ENCODE measurements at regions not wholly inside any gene's neighbourhood (a gene's known extent, or its start where the extent isn't known, plus 50 kb on each side); places are given as distances from the start of the nearest gene placed in this dataset.

DNA sequence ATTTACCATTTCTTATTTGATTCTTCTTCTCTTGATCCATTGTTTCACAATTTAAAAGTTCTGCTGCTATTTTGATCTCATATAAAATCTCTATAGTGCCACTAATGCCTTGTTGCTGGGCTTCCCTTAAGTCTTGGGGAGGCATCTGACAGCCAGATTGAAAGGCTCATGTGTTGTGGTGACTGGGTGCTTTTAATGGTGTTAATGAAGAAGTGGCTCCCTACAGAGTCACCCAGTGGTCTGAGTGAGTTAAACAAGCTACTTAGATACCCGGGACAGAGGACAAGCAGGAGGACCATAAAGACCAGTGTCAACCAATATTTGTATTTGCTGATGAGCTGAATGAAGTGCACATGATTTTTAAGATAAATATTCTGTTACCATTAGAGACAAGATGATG is 176.4 kb upstream of the HABP2 start:
- no peak for DNase-seq

DNA sequence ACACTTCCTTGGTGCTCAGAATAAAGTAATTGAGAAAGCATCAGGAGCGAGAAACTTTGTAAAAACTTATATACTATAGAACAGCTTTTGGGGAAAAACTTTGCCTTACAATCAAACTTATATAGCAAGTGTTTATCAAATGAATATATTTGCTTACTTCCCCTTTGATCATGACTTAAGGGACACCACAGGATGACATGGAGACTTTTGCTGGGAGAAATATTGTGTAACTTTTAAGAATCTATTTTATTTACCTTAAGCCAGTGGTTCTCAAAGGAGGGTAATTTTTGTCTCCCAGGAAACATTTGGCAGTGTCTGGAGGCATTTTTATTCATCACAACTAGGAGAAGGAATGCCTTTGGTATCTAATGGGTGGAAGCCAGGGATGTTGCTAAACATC is 173.8 kb upstream of the HABP2 start:
- no peak for DNase-seq

DNA sequence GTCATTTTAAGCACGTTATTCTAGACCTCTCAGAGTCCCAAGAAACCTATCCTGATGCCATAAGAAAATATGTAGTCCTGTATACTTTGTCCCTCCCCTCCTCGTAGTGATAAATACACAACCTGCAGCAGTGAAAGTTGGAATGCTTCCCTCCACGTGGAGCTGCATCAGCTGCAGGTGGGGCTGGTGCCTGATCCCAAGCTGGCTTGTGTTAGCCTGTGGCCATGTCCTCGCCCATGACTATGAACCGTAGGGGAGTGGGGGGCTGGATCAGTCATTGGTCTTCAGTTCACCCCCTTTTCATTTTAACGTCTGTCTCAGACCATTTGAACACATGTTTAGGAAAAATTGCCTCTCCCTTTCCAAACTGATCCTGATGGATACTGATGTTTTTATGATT is 171.4 kb upstream of the HABP2 start:
- DNase-seq, result no peak

DNA sequence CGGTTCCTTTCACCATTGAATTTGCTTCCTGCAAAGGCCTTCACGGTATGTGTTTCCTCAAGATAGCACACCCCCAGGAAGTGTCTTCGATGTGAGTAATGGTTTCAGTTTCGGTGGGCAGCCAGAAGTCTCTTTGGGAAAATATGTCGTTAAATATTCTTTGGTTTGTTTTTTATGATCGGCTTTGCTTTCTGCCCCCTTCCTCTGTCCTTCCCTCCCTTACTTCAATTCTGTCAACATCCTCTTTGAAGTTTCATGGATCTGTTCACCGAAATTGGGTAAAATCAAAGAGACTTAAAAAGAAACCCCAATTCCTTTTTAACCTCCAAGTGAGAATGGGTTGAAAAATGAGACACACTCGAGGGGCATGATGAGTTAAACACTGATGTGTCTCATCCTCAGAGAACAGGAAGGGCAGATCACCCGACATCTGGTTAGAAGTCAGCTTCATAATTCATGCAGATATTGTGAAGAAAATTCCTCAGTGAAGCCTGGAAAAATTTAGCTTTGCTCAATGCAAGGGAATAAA is 170.8 kb upstream of the HABP2 start:
- DNase-seq, result peak; percentile 31

DNA sequence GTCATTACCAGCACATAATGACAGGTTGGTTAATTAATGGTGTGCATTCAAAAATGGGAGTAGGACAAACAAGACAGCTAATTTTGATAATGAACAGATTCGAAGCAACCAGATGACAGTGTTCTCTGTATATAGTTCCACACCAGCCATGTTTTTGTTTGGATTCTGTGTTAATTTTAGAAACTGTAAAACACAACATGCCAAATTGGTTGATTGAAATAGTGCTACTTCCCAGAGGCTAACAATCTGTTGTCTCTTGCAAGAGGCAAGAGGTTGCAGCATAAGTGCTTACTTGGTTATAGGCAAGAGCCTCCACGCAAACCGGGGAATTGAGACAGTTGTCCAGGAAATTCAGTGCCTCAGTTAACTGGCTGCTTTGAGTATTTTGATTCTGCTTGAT is 170.2 kb upstream of the HABP2 start:
- no peak for DNase-seq

DNA sequence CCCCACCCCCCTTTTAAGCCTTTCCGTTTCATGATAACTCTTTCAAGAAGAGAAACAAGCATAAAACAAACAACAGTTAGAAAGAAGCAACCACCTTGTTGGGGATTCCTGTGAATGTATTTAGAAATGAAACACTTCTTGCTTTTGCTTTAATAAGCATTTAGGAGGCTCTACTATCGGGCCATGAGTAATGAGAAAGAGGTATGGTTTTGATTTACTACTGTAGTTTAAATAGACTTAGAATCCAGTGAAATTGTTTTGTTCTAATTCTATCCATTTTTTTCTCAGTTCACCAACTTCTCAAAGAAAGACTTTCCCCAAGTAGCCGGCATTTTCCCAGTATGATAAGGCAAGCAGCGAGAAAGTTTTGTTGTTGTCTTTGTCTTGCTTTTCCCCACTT is 168.7 kb upstream of the HABP2 start:
- DNase-seq, result peak; percentile 21

DNA sequence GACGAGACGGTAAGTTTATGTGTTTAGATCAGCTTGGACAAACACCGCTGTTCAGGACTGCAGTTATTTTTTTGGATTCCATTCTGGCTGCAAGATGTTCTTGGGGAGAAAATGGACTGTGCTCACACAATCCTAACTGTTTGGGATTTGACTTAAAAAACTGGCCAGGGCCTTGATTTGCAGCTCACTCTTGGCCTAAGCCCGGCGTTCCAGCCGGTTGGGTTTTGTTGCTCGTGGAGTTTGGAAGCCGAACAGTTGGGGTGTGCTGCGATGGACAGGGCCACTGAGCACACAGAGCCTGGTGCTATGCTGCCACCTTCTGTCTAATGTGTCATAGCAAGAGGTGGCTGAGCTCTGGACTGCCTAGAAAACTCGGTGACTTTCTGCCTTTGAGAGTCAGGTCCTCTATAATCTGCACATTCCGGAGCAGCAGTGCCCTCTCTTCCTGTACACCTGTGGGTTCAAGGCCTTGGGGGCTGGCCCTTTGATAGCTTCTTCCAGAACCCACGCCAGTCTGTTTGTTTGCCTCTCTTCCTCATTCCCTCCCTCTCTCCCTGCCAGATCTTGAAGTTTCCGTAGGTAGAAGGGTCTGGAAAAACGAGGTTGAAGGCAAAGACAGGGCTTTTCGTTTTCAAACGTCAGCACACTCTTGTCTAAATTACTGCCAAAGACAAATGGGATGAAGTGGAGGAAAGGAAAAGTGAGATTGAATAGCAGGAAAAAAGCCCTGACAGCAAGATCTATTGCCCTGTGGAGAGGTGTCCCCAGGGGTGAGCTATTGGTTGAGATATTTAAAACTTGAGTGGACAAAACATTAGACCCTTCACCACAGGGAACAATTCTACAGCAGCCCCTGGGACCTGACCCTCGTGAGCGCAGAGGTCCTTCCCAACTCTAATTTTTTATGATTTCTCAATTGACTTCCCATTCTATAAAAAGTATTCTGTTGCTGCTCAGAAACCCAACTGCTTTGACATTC is 167.5 kb upstream of the HABP2 start:
- peak; percentile 95 for DNase-seq

DNA sequence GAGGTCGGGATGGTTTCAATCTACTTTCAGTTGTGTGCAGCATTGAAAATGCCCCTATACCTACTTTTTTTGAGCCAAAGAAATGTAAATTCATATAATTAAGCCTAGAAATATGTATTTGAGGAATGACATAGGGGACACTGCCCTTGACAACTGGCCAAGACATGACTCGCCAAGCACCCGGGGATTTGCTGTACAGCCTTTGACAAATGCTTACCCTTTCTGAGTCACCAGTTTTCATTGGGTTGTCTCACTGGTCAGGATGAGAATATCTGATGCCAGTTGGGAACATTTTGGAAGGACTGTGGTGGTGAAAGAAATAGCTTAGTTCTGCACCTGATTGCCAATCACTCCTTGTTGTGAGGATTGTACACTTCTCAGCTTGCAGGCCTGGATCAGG is 166.8 kb upstream of the HABP2 start:
- no peak for DNase-seq

DNA sequence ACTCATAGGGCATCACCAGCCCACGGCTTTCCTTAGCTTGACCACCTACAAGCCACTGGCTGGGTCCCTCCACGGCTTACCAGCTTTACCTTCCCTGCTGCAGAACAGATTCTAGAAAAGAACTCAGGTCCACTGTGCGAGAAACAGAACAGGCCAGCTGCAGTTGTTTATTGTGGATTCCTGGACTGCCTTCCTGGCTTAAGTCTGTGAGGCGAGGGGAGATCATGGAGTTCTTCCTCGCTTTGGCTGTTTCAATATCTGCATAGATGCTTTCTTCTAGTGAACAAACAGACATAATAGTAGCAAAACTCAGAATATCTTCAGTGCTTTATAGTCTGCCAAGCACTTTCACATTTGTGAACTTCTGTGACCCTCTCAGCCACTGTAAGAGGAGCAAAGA is 162.9 kb upstream of the HABP2 start:
- no peak for DNase-seq

DNA sequence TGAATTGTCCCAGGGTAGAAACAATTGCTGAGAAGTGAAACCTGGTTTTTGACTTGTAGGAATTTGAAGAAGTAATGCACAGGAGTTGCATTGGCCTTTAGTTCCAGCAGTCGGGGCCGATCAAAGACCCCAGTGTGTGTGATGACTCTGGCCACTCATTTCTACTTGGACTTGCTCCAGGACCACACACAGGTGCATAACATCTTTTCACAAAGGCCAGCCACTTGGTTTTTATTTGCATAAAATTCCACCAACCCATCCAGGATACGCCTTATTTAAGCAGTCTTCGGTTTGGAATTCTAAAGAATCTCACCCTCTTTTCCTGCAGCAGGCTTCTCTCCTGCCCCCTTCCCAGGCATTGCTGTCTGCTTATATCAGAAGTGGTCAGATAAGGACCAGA is 162.0 kb upstream of the HABP2 start:
- DNase-seq, result no peak

DNA sequence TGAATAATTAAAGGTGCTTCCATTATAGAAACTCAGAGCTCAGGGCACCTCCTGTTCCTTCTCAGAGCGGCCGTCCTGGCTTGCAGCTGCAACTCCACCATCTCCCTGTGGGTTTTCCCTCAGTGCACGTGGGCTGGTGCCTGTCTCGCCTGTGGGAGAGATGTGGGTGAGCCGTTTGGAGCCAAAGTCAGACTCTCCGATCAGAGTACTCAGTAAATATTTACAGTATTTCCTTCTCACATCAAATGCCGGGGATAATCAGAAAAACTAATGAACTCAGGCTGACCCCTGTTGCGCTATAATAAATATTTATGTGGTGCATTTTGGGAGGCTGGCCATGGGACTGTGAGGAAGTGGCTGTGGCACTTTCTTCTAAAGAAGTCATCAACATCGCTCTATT is 155.8 kb upstream of the HABP2 start:
- peak; percentile 14 for DNase-seq

DNA sequence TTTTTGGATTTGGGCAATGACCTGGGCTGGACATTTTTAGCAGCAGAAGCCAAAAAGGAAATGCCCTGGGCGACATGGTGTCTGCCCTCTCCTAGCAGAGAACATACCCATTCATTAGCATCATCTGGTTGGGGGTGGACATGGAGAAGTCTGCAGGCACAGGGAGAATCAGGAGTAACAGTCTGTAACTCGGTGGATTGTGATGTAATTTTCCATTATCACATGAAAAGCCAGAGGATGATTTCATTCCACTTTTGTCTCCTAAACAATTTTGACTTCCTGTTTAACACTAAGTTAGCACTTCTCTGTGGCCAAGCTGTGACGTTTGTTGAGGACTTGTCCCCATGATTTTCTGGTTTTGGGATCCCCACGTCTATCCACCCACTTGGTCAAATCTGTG is 153.8 kb upstream of the HABP2 start:
- no peak for DNase-seq

DNA sequence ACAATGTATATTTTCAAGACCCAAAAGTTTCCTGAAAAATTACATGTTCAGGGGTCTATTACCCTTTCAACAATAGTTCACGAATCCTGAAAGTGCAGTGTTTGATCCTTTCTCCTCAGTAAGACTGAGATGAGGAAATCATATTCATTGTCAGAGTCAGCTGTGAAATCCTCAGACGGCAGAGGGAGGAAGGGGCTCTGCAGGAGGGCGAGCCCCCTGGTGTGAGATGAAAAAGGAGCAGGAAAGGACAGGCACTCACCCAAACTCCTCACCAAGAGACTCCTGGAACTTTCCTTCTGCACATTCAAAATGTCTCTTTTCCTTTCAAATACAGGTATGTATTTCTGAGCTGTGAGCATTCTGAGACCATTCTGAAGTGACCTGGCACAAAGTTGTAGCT is 150.3 kb upstream of the HABP2 start:
- DNase-seq, result no peak

DNA sequence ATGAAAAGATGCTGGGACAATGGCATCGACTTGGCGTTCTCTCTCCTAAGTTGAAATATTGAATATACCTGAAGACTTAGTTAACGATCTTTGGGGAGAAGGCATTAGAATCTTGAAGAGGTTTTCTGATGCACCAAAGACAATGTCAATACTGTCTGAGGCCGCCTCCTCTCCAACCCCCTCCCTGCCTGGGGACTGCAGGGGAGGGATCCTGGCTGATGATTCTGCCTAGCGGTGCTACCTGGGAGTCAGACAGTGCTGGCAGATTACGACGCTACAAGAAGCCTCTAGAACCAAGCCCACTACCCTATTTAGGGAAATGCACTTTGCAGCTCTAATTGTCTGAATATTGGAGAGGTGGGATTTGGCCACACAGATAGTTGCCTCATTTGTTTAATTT is 145.6 kb upstream of the HABP2 start:
- no peak for DNase-seq

DNA sequence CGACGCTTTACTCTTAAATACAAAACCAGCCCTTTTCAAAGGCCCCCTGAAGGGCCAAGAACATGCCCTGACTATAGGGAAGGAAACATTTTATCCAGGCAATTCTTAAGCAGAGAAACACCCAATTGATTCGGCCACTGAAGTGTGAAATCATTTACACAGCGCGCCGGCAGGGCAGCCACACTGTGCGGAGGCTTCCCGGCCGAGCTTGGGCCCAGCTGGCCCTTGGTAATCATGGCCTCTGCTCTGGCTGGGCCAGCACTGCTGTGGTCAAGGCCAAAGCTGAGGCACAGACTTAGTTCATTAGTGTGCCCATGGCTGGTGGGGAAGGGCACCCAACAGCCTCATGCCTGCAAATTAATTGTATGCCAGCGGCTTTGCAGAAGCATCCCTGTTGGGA is 143.7 kb upstream of the HABP2 start:
- DNase-seq, result peak; percentile 67

DNA sequence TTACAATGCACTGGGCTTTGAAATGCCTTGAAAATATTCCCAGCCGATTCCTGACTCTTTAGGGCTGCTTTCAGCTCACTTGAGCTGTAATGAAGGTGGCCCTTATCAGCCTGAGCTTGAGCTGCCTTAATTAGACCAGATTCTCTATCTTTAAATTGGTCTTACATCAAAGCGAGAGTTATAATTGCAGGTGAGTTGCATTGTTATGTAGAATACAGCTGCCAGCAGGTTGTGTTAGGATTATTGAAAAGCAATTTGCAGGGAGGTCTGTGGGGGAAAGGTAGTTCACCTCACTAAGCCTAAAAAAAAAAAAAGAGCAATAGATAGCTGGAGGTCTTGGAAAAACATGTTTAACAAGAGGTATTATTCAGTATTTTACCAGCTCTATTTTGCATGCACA is 142.2 kb upstream of the HABP2 start:
- no peak for DNase-seq

DNA sequence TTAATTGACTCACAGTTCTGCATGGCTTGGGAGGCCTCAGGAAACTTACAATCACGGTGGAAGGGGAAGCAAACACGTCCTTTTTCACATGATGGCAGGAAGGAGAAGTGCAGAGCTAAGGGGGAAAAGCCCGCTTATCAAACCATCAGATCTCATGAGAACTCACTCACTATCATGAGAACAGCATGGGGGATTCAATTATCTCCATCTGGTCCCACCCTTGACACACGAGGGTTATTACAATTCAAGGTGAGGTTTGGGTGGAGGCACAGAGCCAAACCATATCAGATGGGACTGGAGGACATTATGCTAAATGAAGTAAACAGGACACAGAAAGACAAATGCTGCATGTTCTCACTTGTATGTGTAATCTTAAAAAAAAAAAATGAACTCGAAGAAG is 141.4 kb upstream of the HABP2 start:
- DNase-seq, result no peak

DNA sequence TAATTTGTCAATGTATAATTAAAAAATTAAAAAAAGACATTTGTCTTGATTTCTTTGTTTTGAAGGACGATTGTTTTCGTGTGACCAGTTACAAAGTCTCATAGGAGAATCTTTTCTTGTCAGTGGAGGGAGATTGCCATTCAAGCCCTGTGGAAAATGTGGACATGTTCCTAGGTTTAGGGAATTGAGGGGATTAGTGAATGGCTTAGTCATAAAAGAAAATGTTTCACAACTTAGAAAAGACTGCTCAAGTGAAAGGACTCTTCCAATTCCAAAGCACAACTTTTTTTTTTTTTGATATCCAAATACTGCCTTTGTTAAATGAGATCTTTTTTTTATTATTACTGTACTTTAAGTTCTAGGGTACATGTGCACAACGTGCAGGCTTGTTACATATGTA is 140.7 kb upstream of the HABP2 start:
- DNase-seq, result no peak

DNA sequence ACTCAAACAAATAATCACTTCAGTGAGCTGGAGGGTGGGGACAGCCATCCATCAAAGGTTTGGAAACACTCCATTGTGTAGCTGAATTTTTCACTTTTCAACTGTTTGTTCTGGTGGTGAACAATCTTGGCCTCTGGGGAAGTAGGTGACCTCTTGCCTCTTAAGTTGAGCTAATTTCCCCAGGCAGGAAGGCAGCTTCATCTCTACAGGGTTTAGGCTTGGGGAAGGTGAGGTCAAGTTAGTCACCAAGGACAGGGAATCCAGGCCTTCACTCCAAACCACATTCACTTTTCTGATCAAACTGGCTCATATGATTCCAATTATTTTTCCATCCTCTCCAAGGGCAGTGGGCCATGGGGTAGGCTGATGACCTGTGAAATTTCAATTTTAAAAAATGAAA is 138.3 kb upstream of the HABP2 start:
- no peak for DNase-seq

DNA sequence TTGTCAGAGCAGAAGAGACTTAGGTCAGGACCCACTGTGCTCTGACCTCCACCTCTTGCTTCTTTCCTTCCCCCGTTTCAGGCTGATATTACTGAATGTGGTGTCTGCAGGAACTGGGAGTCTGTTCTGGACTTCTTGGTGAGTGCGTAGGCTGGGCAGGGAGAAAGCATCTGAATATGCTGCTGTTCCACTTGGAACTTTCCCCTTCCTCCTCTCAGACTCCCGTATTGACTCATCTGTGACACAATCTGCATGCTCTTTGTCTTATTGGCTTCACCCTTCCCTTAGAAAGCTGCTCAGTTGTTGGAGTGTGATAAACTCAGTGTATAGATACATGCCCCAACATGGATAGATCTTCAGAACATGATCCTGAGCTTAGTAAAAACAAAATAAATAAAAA is 137.6 kb upstream of the HABP2 start:
- no peak for DNase-seq

DNA sequence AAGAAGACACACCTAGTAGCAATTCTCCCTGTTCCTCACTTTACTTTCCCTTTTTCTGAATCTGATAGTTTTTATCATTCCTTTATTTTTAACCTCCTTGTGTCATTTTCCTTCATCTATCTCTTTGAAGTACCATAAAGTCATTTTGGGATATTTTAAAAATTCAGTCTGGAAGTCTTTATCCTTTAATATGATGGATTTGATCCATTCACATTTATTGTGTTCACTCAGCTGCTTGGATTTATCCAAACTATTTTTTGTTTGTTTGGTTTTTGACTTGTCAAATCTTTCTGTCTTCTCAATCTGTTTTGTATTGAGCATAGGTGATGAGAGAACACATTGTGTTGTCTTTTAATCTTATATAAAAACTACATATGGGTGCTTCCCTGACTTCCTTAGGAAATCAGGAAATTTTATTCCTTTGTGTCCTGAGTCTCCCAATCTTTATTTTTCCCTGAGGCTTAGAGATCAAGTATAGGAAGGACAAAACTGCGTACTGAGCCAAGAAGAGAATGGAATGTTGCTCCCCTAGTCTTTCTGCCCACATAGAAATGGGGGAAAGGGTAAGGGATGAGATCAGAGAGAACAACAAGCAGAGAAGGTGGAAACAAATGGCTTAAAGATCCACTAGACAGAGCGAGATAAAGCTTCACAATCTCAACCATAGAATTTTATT is 132.7 kb upstream of the HABP2 start:
- no peak for DNase-seq

DNA sequence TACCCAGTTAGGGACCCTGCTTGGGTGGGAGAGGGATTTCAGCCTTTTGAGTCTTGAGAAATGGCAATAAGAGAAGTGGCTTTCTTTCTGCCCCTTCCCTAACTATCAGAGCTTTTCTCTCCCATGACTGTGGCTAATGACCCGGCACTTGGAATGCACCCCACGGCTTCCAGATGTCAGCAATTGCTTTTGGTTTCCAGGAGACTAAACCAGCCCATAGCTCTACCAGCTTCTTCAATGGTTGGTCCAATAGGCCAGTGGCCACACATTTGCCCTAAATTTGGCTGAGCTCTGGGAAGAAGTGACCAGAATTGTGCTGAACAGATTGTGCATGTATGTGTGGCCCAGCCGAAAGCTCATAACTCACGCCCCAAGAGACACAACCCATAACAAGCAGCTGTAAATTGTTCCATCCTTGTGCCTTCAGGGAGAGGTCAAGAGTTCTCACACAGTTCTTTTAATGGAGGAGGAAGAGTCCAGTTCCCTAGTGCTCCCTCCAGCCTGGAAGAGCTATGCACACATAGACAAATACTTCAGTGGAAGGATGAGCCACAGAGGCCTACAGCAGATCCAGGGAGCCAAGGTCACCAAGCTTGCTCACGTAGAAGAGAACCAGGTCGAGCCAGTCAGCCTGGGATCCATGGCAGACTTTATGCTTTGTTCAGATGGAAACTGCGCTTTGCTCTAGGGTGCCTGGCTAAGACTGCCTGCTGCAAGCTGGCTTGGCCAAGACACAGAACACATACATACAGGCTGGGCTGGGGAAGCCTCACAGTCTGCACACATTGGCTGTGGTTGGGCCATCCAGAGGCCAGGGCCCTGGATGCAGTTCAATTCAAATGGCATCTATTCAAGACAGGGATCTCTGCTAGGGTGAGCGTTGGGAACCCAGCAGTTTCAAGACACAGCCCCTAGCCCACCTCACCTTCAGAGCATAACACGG is 131.8 kb upstream of the HABP2 start:
- no peak for DNase-seq

DNA sequence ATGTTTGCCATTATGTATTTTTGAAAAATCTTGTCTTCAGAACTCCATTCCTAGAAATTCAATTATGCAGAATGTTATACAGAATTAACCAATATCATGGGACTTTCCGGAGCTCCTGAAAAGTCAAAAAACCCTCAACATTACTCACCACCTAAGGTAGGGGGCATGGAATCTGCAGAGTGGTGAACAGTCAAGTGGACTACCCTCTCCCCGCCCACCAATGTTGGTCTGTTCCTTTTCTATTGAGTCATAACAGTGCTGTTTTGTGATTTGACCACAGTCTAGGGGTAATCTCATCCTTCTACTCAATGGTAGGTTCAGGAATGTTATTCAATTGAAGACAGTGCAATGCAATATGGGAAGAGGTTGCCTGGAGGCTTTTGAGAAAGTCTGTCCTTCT is 130.5 kb upstream of the HABP2 start:
- DNase-seq, result no peak

All from eye (tissue), 1 donor.